ENCODE measurements at regions not wholly inside any gene's neighbourhood (a gene's known extent, or its start where the extent isn't known, plus 50 kb on each side); places are given as distances from the start of the nearest gene placed in this dataset.
"Not testable (repeated sequence)": the region's sequence is repeated elsewhere in the genome, so short reads cannot be mapped to it uniquely, and the experiment has no call there.

- Histone ChIP-seq H3K9me3 (replicated peaks; ENCODE audit: control insufficient read depth, insufficient read depth, low read length) (no peaks in the 10 kb centered on the region), H4K20me1 (ENCODE audit: control insufficient read depth, insufficient read depth) (no peaks in the 10 kb centered on the region), H3K4me2 (ENCODE audit: control insufficient read depth, insufficient read depth) (no peak overlapping the region), H3K4me1 (ENCODE audit: control insufficient read depth, insufficient read depth, low read length) (no peaks in the 10 kb centered on the region), H2AFZ (ENCODE audit: control insufficient read depth, low read depth, low read length) (no peak overlapping the region), H3K27ac (ENCODE audit: control insufficient read depth, insufficient read depth) (no peak overlapping the region), H3K4me3 (no peak overlapping the region), H3K9ac (ENCODE audit: control insufficient read depth, insufficient read depth, low read length) (no peak overlapping the region), H3K36me3 (ENCODE audit: control insufficient read depth in 2 of 2, insufficient read depth in 2 of 2, low read length in 1 of 2) (no peaks in the 10 kb centered on the region), H3K79me2 (ENCODE audit: control insufficient read depth, insufficient read depth, low read length) (no peaks in the 10 kb centered on the region), H3K27me3 (replicated peaks in 1 of 2; ENCODE audit: control insufficient read depth in 2 of 2, insufficient read depth in 2 of 2, low read length in 1 of 2) (no peaks in the 10 kb centered on the region)
- CTCF ChIA-PET: no interaction called here
- in situ Hi-C loops (cut with MboI): no loop called here
- intact Hi-C loops (cut with micrococcal nuclease; ENCODE audit: unreplicated experiment): no loop called here
- RAD21 ChIA-PET (ENCODE audit: unreplicated experiment): no interaction called here
- ATAC-seq: no peak
- SMC1A ChIA-PET (ENCODE audit: uncharacterized antibody, unreplicated experiment): no interaction called here
- no TSS peak for BruUV-seq (replicated peaks)
- 2% methylated on average over 2 of the region's 2 CpGs for WGBS (ENCODE audit: insufficient coverage, insufficient replicate concordance, low lambda C conversion rate, missing lambda C conversion rate)
- no peak for TF ChIP-seq SIX5 (IDR thresholded peaks at IDR 0.05; ENCODE audit: low read depth, low read length, severe bottlenecking)
- no peak for TF ChIP-seq SKIL (IDR thresholded peaks at IDR 0.05; ENCODE audit: low read depth, poor library complexity, severe bottlenecking)
- TF ChIP-seq TCF3 (IDR thresholded peaks at IDR 0.05; ENCODE audit: borderline replicate concordance, insufficient read depth, low read depth, low read length): no peak
- TF ChIP-seq BACH1 (IDR thresholded peaks at IDR 0.05; ENCODE audit: borderline replicate concordance): no peak
- no peak for TF ChIP-seq GABPA (IDR thresholded peaks at IDR 0.05; ENCODE audit: low read depth)
- no peak for TF ChIP-seq E4F1 (IDR thresholded peaks at IDR 0.05; ENCODE audit: borderline replicate concordance, partially characterized antibody)
- TF ChIP-seq TAF1 (IDR thresholded peaks at IDR 0.05; ENCODE audit: borderline replicate concordance, low read depth, low read length): no peak
- TF ChIP-seq KLF5 (IDR thresholded peaks at IDR 0.05; ENCODE audit: partially characterized antibody): no peak
- TF ChIP-seq RAD21 (IDR thresholded peaks at IDR 0.05; ENCODE audit: insufficient read depth, low read depth, low read length): no peak
- no peak for TF ChIP-seq CBX5 (IDR thresholded peaks at IDR 0.05; ENCODE audit: low read depth)
- no peak for TF ChIP-seq EED (IDR thresholded peaks at IDR 0.05; ENCODE audit: low read depth)
- TF ChIP-seq ATF3 (IDR thresholded peaks at IDR 0.05; ENCODE audit: borderline replicate concordance, extremely low read depth, low read depth, low read length): no peak
- DNase-seq (ENCODE audit: low read depth, low spot score): no peak
- FAIRE-seq: no peak
- POLR2A ChIA-PET: no interaction called here
Observed at GRCh38 chr1:55437692-55438091, 222.5 kb upstream of the USP24 start.

- 8% methylated on average over 3 of the region's 3 CpGs for WGBS (ENCODE audit: insufficient coverage, insufficient replicate concordance, low lambda C conversion rate, missing lambda C conversion rate)
- H3K9ac ChIP-seq (ENCODE audit: control insufficient read depth, insufficient read depth, low read length); intact Hi-C loops (cut with micrococcal nuclease; ENCODE audit: unreplicated experiment); H3K27me3 ChIP-seq (replicated peaks in 1 of 2; ENCODE audit: control insufficient read depth in 2 of 2, insufficient read depth in 2 of 2, low read length in 1 of 2); CTCF ChIA-PET; H3K4me3 ChIP-seq; RAD21 ChIA-PET (ENCODE audit: unreplicated experiment); POLR2A ChIA-PET; H4K20me1 ChIP-seq (ENCODE audit: control insufficient read depth, insufficient read depth); H3K79me2 ChIP-seq (ENCODE audit: control insufficient read depth, insufficient read depth, low read length); H2AFZ ChIP-seq (ENCODE audit: control insufficient read depth, low read depth, low read length); H3K27ac ChIP-seq (ENCODE audit: control insufficient read depth, insufficient read depth); H3K9me3 ChIP-seq (replicated peaks; ENCODE audit: control insufficient read depth, insufficient read depth, low read length); H3K36me3 ChIP-seq (ENCODE audit: control insufficient read depth in 2 of 2, insufficient read depth in 2 of 2, low read length in 1 of 2); H3K4me1 ChIP-seq (ENCODE audit: control insufficient read depth, insufficient read depth, low read length); FAIRE-seq; ATAC-seq; in situ Hi-C loops (cut with MboI); H3K4me2 ChIP-seq (ENCODE audit: control insufficient read depth, insufficient read depth); DNase-seq (ENCODE audit: low read depth, low spot score); SMC1A ChIA-PET (ENCODE audit: uncharacterized antibody, unreplicated experiment); BruUV-seq (replicated peaks): not testable (repeated sequence)
Observed at GRCh38 chr1:55430720-55431119, 215.6 kb upstream of the USP24 start.
